NCI-H2196 treated with DMSO at 0.1 percent for 48 hours (cell line): ENCODE measurements at regions not wholly inside any gene's neighbourhood (a gene's known extent, or its start where the extent isn't known, plus 50 kb on each side); places are given as distances from the start of the nearest gene placed in this dataset.
"Not testable (repeated sequence)": the region's sequence is repeated elsewhere in the genome, so short reads cannot be mapped to it uniquely, and the experiment has no call there.

Source experiments
- DNase-seq: peaks from one replicate; lab custom pipeline; 2025; ENCODE audit not compliant: unreplicated experiment; lab: John Stamatoyannopoulos, UW

GRCh38 chr7:68410693-68411092 lies 1187.6 kb upstream of the AUTS2 start:
- not testable (repeated sequence) for DNase-seq

- DNase-seq = no peak
These were observed 1186.5 kb upstream of the AUTS2 start for GRCh38 chr7:68411742-68412141.

GRCh38 chr7:68414631-68415425 lies 1183.4 kb upstream of the AUTS2 start:
- no peak for DNase-seq

GRCh38 chr7:68417002-68417401 lies 1181.3 kb upstream of the AUTS2 start:
- DNase-seq = no peak

- DNase-seq = no peak
These were observed 1180.6 kb upstream of the AUTS2 start for GRCh38 chr7:68417659-68418058.

- DNase-seq = no peak
These were observed 1177.7 kb upstream of the AUTS2 start for GRCh38 chr7:68420342-68421192.

- no peak for DNase-seq
These were observed 1176.6 kb upstream of the AUTS2 start for GRCh38 chr7:68421712-68422111.

- no peak for DNase-seq
These were observed 1176.0 kb upstream of the AUTS2 start for GRCh38 chr7:68422281-68422680.

GRCh38 chr7:68423356-68423755 lies 1174.9 kb upstream of the AUTS2 start:
- DNase-seq = no peak

- no peak for DNase-seq
These were observed 1173.5 kb upstream of the AUTS2 start for GRCh38 chr7:68424658-68425297.

GRCh38 chr7:68425377-68425776 lies 1172.9 kb upstream of the AUTS2 start:
- no peak for DNase-seq

GRCh38 chr7:68429411-68430117 lies 1168.7 kb upstream of the AUTS2 start:
- DNase-seq = no peak

GRCh38 chr7:68432585-68432984 lies 1165.7 kb upstream of the AUTS2 start:
- no peak for DNase-seq

- DNase-seq = no peak
These were observed 1164.7 kb upstream of the AUTS2 start for GRCh38 chr7:68433462-68434070.

- DNase-seq = no peak
These were observed 1163.4 kb upstream of the AUTS2 start for GRCh38 chr7:68434857-68435256.

GRCh38 chr7:68438016-68438415 lies 1160.3 kb upstream of the AUTS2 start:
- DNase-seq = no peak

GRCh38 chr7:68438811-68439210 lies 1159.5 kb upstream of the AUTS2 start:
- DNase-seq = no peak

- no peak for DNase-seq
These were observed 1158.4 kb upstream of the AUTS2 start for GRCh38 chr7:68439897-68440296.

- no peak for DNase-seq
These were observed 1157.4 kb upstream of the AUTS2 start for GRCh38 chr7:68440866-68441265.

- no peak for DNase-seq
These were observed 1156.6 kb upstream of the AUTS2 start for GRCh38 chr7:68441645-68442044.
